Body of pancreas (tissue), 4 donors: ENCODE measurements at regions not wholly inside any gene's neighbourhood (a gene's known extent, or its start where the extent isn't known, plus 50 kb on each side); places are given as distances from the start of the nearest gene placed in this dataset.
"Not testable (repeated sequence)": the region's sequence is repeated elsewhere in the genome, so short reads cannot be mapped to it uniquely, and the experiment has no call there.

Experiments
- ATAC-seq: fragments of 150-250 bp; one replicate; pipeline ENCODE4 v1.9.1; 2016
- DNase-seq, 4 donors: peaks; one replicate each; pipeline ENCODE4 v3.0.0-alpha.2; 2019
- H3K27ac ChIP-seq, 4 donors: fragments of 200-600 bp; sonication (generic); 1 replicate in 3 of 4; 2 replicates in 1 of 4; pipeline versions ENCODE4 v1.5.1 to v1.6.1; 2016 to 2019; ENCODE audit warnings: mild to moderate bottlenecking in 1 of 4, mixed read lengths in 1 of 4, moderate library complexity in 1 of 4
- H3K27me3 ChIP-seq, 2 donors: fragments of 200-600 bp; sonication (generic); one replicate each; pipeline ENCODE4 v1.6.0; 2016; ENCODE audit warnings: mild to moderate bottlenecking in 1 of 2
- H3K36me3 ChIP-seq, 2 donors: fragments of 200-600 bp; sonication (generic); replicated peaks in 1 of 2; 2 replicates each; pipeline ENCODE4 v1.5.1; 2016; ENCODE audit warnings: low read depth in 2 of 2; ENCODE audit not compliant: insufficient read depth in 1 of 2
- H3K4me1 ChIP-seq: fragments of 200-600 bp; sonication (generic); one replicate; pipeline ENCODE4 v1.6.0; 2016
- H3K4me3 ChIP-seq, 2 donors: fragments of 200-600 bp; sonication (generic); 1 replicate in 1 of 2; 2 replicates in 1 of 2; pipeline ENCODE4 v1.5.1; 2016 to 2019
- H3K9me3 ChIP-seq, 3 donors: fragments of 200-600 bp; sonication (generic); 1 replicate in 2 of 3; 2 replicates in 1 of 3; pipeline ENCODE4 v1.5.1; 2016
- POLR2A ChIP-seq, 3 donors: fragments of 450-650 bp; IDR thresholded peaks; one replicate each; pipeline ENCODE4 v1.6.1; 2016; ENCODE audit warnings: antibody characterized with exemption in 3 of 3, mild to moderate bottlenecking in 2 of 3
- WGBS, 2 donors: methylation state at CpG; one replicate each; pipeline ENCODE4 v1.1.5; 2017; 5-methylcytosine and 5-hydroxymethylcytosine counted together
- intact Hi-C: fragments of 100-400 bp; cut with DNase I; formaldehyde crosslinking; loops from one replicate; pipeline ENCODE4 v1.15.1; 2023
- TF ChIP-seq, protein P1 (sequence below), 7 experiments: fragments of 450-650 bp in 4 of 7; fragments of 200-600 bp in 3 of 7; sonication (generic) in 3 of 7; IDR thresholded peaks; one replicate each; pipeline ENCODE4 v1.5.1; 2016 to 2019; ENCODE audit warnings: antibody characterized with exemption in 7 of 7

DNA sequence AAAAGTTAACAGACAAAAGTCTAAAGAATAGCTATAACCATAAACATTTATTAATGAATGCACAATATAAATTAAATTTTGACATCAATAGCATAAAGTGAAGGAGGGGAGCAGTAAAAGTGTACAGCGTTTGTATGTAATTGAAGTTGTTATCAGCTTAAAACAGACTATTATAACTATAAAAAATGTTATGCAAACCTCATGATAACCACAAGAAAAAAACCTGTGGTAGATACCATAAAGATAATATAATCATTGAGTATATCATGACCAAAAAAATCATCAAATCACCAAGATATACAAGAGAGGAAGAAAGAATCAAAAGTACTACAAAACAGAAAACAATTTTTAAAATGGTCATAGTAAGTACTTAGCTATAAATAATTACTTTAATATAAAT is 122.1 kb upstream of the ID2 start:
- DNase-seq, result no peak
- no peak overlapping the region for H3K27ac ChIP-seq
- ATAC-seq, result no peak
- no peaks in the 10 kb centered on the region for H3K4me1 ChIP-seq
- H3K9me3 ChIP-seq, result no peaks in the 10 kb centered on the region
- WGBS, 2 donors, result 84 to 94% methylated on average over 1 of the region's 1 CpG
- intact Hi-C loops, result no loop called here
- TF ChIP-seq, protein P1, sequence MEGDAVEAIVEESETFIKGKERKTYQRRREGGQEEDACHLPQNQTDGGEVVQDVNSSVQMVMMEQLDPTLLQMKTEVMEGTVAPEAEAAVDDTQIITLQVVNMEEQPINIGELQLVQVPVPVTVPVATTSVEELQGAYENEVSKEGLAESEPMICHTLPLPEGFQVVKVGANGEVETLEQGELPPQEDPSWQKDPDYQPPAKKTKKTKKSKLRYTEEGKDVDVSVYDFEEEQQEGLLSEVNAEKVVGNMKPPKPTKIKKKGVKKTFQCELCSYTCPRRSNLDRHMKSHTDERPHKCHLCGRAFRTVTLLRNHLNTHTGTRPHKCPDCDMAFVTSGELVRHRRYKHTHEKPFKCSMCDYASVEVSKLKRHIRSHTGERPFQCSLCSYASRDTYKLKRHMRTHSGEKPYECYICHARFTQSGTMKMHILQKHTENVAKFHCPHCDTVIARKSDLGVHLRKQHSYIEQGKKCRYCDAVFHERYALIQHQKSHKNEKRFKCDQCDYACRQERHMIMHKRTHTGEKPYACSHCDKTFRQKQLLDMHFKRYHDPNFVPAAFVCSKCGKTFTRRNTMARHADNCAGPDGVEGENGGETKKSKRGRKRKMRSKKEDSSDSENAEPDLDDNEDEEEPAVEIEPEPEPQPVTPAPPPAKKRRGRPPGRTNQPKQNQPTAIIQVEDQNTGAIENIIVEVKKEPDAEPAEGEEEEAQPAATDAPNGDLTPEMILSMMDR (IDR thresholded peaks at IDR 0.05), result no peak
- TF ChIP-seq POLR2A (IDR thresholded peaks at IDR 0.05), result no peak
- no peaks in the 10 kb centered on the region for H3K36me3 ChIP-seq
- H3K4me3 ChIP-seq, result no peak overlapping the region
- no peaks in the 10 kb centered on the region for H3K27me3 ChIP-seq

DNA sequence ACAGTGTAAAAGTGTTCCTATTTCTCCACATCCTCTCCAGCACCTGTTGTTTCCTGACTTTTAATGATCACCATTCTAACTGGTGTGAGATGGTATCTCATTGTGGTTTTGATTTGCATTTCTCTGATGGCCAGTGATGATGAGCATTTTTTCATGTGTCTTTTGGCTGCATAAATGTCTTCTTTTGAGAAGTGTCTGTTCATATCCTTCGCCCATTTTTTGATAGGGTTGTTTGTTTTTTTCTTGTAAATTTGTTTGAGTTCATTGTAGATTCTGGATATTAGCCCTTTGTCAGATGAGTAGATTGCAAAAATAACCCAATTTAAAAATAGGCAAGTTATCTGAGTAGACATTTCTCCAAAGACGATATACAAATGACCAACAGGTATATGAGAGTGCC is 120.2 kb upstream of the ID2 start:
- H3K4me1 ChIP-seq, H3K27me3 ChIP-seq, H3K4me3 ChIP-seq, DNase-seq, H3K9me3 ChIP-seq, ATAC-seq, H3K36me3 ChIP-seq, intact Hi-C loops, H3K27ac ChIP-seq: not testable (repeated sequence)
- WGBS, 2 donors, result 91 to 98% methylated on average over 2 of the region's 2 CpGs

DNA sequence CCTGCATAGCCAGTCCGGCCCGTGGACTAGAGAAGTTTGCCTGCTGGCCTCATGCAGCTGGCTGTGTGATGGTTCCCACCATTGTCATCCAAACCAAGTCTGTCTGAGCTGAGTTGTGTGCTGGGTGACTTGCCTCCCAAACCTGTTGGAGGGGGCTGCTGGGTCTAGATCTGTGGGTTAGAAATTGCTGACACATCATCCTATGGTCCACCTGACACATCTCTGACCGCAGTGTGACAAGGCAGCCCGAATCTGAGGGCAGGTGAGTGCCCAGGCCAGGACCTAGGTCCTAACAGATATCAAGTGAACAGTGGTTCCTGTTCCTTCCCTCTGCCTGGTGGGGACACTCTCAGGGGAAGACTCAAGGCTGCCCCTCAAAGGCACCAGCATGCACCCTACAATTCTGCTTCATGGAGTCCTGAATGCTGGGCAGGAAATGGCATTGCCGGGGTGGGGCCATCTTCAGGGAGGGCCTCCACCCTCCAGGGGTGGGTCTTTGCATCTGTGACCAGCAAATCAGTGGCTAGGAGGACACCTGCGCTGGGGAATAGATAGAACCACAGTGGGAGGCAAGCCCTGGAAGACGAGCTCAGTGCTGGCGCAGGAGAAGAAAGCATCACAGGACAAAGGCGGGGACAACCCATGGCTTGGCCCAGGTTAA is 117.9 kb upstream of the ID2 start:
- TF ChIP-seq, protein P1 (IDR thresholded peaks at IDR 0.05), result no peak
- TF ChIP-seq POLR2A (IDR thresholded peaks at IDR 0.05), result no peak
- no peaks in the 10 kb centered on the region for H3K36me3 ChIP-seq
- intact Hi-C loops, result no loop called here
- WGBS, 2 donors, result 88 to 95% methylated on average over 8 of the region's 9 CpGs
- no peaks in the 10 kb centered on the region for H3K9me3 ChIP-seq
- no peak for ATAC-seq
- H3K4me3 ChIP-seq, result no peak overlapping the region
- no peaks in the 10 kb centered on the region for H3K4me1 ChIP-seq
- no peak overlapping the region for H3K27ac ChIP-seq
- no peaks in the 10 kb centered on the region for H3K27me3 ChIP-seq
- no peak for DNase-seq

DNA sequence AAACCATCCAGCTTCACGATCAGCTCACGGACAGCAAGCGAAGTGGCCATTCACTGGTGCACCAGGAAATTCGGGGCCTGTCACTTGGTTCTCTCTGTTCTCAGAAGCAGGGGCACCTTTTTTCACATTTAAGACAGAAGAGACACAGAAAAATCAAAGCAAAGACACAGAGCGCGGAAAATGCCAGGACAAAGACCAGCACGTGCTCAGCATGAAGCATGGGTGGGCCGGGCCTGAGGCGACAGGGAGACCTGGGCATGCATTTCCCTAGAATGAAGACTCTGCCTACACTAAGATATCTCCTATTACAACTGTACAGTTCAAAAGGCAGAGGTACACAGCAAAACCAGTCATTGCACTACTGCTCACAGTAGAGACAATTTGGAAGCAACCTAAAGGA is 117.4 kb upstream of the ID2 start:
- intact Hi-C loops, result no loop called here
- Histone ChIP-seq H3K27me3 (no peaks in the 10 kb centered on the region), H3K4me3 (no peak overlapping the region), H3K36me3 (no peaks in the 10 kb centered on the region), H3K27ac (no peak overlapping the region), H3K4me1 (no peaks in the 10 kb centered on the region), H3K9me3 (no peaks in the 10 kb centered on the region)
- WGBS, 2 donors, result 93 to 96% methylated on average over 9 of the region's 9 CpGs
- DNase-seq (no peak), ATAC-seq (no peak)
- TF ChIP-seq POLR2A (IDR thresholded peaks at IDR 0.05), result no peak
- TF ChIP-seq, protein P1 (IDR thresholded peaks at IDR 0.05), result no peak

DNA sequence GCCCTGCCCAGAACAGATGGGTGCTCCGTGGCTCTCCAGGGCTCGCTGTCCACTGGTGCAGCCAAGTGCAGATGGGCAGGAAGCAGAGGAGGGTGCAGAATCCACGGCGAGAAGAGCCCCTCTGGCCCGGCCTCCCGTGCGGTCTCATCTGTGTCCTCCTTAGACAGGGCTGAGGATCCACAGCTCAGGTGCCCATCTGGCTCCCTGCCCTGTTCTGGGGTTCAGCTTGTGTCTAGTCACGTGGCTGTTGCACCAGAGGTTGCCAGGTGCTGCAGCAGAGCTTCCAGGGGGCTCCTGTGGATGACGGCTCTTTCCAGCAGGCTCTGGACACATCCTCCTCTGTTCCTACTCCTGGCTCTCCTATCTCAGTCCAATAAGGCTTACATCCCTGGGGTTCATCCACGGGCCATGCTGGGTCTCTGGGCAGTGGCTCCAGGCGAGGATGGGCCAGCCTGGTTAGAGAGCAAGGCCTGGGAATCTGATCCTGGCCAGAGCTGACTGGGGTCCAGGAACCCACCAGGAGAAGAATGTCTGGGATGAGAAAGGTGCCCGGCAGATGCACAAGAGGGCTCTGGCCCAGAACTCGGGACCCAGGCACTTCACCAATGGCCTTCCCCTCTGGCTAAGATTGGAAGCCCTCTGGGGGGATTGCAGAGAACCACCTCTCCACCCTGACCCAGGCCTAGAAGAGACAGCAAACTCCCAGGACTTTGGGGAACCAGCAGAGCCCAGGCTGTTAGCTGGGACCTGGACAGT is 116.3 kb upstream of the ID2 start:
- Histone ChIP-seq H3K9me3 (no peaks in the 10 kb centered on the region), H3K4me3 (no peak overlapping the region), H3K4me1 (no peaks in the 10 kb centered on the region), H3K27me3 (no peaks in the 10 kb centered on the region), H3K36me3 (no peaks in the 10 kb centered on the region), H3K27ac (no peak overlapping the region)
- no peak for ATAC-seq
- peak in 2 of 4 donors; percentile 36 to 39 for DNase-seq
- no peak for TF ChIP-seq POLR2A (IDR thresholded peaks at IDR 0.05)
- TF ChIP-seq, protein P1 (IDR thresholded peaks at IDR 0.05), result no peak
- intact Hi-C loops, result no loop called here
- 87 to 90% methylated on average over 5 to 13 of the region's 13 CpGs for WGBS, 2 donors
